GM20431 (cell line): ENCODE measurements at regions not wholly inside any gene's neighbourhood (a gene's known extent, or its start where the extent isn't known, plus 50 kb on each side); places are given as distances from the start of the nearest gene placed in this dataset.

Experiments
- in situ Hi-C: fragments of 300-500 bp; cut with MseI, MboI; formaldehyde crosslinking; loops from one replicate; pipeline ENCODE4 v1.15.0; 2020; ENCODE audit warnings: low sequenced_read_pairs; ENCODE audit not compliant: unreplicated experiment

DNA sequence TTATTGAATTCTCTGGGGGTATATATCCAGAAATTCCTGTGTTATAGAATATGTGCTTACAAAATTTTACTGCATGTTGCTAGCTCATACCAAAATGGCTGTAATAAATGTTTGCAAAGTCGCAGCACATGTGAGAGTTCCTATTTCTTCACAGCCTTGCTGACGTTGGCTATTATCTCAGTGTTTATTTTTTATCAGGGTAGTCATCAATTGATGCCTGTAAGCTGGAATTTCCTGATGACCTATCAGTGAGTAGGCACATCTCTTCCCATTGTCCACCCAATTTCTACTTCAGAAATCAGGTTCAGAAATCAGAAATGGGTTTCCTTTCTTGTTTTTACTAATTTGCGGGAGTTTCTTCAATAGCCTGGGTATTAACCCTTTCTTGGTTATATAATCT is 268.1 kb upstream of the FZD8 start:
- in situ Hi-C loops = no loop called here

DNA sequence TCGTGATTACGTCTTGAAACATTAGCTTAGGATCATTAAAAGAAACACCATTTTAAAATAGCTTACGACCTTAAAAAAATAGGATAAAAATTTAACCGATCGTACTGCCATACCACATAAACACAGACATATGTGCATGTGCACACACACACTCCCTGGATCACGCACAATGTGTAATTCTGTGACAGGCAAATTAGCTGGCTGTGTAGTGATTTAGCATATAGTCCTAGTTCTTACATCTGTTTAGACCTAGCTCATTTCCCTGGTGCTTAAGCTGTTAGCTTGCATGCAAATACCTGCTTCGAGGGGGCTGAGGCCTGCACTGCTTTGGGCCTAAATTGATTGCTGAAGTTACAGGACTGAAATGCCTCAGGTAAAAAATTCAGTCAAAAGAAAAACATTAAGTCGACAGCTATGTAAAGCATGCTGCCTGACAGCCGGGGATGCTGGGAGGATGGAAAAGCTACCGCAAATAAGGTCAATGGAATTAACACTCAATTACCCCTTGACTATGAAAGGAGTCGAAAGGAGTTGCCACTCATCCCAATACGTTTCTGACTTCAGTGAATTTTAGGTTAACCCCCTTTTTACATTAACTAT is 267.1 kb upstream of the FZD8 start:
- in situ Hi-C loops = no loop called here

DNA sequence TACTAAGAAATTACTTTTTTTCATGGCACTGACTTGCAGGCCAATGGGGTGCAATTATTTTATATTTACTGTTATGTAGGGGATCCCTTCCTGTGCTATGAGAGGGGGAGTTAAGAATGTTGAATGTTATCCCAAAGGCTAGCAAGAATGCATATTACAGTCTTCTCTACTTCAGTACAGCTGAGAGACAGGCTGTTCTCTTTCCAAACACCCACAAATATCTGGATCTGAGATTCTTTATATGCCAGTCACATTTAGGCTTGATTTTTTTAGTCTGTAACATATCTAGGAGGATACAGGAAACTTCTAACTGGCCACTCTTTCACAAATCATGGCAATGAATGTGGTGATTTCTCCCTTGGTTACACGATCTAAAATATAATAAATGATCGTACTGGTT is 266.4 kb upstream of the FZD8 start:
- in situ Hi-C loops = no loop called here

DNA sequence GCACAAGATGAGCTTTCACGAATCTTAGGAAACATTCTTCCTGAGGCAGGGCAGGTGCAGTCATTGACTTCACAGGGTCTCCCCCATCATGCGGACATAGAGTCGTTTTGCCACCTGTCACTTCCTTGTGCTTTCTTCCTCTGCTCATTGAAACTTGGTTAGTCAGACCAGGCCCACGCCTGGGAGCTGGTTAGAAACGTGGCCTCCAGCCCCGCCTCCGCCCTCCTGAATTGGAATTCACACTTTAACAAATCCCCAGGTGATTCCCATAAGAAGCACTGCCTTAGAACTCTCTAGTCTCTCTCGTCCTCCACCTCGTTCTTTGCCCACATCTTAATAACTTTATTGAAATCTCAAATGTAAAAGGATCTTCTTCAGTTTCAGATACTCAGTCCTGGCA is 265.5 kb upstream of the FZD8 start:
- in situ Hi-C loops = no loop called here

DNA sequence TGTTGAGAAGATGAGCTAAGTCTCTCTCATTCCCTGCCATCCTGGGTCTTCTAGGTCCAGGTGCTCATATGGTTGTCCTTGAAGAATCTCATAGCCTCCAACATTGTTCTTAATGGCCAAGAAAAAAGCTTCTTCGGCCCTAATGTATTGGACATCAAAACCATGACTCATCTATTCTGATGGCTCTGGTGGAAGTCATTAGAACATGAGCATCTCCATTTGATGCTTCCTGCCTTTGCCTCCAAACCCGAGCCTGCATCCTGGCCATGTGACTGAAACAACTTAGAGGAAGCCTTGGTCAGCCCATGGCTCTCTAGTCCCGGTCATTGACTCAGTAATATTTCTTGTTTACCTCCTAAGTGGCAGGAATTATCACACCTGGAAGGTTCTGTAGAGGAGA is 264.1 kb upstream of the FZD8 start:
- in situ Hi-C loops = no loop called here

DNA sequence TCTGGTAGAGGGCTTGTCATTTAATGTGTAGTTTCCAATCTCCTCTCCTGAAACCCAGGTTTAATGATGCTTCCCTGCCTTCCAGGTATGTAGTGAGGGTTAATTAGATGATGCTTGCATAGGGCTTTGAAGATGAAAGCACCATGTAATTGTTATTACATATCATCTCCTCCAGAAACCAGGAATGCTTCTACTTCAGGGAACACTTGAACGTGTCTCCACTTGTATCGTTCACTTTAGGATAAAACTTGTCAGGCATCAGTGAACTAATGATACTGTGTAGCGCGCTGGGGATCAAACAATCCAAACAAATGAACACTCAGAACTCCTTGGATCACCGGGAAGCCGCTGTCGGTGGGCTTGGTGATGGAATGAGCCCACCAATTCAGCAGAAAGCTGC is 260.9 kb upstream of the FZD8 start:
- in situ Hi-C loops = no loop called here

DNA sequence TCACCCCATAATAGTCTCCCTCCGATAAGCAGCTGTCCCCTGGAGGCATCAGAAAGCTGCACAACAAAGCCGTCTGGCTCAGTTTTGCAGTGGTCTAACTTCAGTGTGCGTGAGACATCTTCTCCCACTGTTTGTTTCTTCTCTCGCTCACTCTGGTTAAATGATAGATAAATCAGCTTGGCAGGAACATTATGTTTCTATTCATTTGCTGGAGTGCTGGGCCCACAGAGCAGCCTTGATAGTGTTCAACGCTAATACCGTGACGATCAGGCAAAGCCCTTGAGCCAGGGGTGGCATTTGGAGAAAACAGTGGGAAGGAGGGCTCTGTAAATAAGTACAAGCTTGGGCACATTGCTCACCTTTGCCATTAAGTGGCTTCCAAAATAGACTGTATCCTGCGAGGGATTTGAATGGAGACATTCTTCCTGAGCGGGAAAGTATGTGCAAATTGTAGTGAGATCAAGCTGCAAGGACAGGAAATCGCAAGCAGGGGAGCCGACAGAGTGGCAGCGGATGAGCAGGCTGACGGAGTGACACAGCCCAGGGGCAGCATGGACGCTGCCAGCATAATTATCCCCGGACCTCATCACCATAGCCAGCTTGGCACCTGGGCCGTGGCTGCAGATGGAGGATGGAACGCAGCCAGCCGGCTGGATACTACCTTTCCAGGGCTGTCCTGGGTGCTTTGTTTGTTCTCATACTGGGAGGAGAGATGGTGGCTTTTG is 256.8 kb upstream of the FZD8 start:
- in situ Hi-C loops = no loop called here

DNA sequence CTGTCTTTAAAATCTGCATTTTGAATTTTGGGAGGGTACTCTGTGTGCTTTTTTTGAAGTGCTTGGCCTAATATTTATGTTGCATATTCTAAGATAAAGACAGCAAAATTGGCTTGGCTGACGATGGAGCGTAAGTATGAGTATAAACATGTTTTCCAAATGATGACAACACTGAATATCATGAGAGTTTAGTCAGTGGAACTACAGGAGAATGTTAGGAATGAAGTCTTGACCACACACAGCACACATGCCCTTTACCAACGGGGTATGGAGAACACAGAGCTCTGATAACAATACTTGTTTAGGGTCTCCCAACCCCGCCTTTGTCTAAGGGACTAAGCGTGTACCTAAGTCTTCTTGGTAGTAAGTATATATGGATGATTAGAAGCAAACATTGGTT is 253.9 kb upstream of the FZD8 start:
- in situ Hi-C loops = no loop called here

DNA sequence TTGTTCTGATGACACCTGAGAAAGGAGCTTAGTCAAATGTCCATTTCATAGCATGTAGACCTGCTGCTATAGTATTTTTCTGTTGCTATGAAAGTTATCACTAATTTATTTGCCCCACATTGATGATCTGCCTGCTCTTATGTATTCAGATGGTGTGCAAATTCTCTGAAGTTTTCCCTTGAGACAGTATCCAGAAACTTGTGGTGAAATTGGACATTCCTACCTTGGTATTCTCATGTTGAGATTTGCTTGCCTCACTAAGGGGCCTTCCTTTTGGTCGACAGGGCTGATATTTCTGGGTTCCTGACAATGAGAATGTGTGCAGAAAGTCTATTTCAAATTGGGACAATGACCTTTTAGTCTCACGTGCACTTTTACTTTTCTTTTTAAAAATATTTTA is 253.2 kb upstream of the FZD8 start:
- in situ Hi-C loops = no loop called here

DNA sequence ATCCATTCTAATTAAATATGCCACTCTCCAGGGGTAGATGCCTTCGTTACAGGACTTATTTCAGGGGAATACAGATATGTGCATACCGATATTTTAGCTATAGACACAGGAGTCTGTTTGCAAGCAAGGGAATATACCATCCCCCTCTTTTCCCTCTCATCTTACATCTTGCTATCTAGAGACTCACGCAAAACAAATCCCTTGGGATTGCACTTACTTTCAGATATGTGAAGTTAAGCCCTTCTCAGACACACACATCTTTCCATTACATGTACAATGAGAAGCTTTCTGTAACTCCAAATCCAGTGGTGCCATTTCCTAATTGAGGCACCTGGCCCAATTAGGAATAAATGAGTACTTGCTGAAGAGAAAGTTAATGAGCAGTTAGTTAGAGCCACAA is 250.4 kb upstream of the FZD8 start:
- in situ Hi-C loops = no loop called here

DNA sequence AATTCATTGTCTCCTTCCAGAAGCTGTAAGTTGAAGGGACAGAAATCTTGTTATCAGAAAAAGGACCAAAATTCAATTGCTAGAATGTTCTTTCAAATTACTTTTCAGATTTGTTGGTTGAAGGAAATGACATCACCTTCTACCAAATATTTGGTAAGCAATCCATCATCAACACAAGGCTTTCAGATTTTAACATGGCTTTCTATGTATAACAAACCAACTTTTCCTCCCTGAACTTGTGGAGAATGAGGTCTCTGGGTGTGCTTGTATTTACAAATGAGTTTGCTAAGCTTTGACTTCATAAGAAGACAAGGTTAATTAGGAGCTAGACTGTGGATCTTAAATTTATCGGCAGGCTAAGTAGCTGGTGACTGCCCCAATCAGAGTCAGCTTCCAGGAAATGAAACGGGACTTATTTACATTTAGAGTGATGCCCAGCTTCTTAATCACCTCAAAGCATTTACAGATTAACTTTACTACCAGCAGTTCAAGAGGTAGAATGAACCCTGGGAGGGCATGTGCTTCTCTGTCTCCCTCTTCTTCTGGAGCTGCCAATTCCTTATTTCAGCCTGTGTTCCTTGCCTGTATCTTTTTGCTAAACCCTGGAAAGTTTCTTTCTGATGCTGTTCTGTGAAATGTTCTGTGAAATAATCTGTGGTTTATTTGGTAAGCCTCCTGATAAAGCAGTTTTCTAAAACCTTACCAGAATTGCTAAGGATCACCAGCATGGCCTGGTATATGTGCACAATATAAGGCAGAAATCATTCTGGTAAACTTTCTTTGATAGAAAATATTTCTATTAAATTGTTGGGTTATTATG is 248.8 kb upstream of the FZD8 start:
- in situ Hi-C loops = no loop called here

DNA sequence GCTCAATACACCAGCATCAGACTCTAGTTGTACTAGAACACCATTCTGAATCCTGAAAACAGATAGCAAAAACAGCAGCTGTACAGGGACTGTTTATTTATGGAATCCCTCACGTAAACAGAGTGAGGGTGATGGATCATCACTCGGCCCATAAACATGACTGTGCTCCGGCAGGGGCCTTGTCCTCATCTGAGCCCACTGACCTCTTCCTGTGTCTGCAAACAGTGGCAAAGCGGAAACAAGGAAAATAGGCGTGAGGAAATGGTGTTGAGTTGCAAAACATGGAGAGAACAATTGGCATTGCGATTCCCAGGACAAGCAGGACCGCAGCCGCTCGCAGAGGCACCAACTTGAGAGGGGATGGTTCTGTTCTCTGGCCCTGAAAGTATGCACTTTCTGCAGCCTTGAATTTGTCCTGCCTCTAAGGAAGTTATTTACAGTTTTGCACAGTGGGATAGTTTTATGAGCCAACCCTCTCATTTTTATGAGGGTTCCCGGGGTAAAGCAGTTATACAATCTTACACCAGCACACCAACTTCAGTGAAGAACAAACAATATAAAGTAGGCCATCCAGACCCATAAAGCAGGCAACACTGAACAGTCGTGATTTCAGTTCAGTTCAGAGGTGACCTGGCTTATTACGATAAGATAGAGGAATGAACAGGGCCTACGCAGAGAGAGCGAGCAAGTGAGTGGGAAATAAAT is 248.0 kb upstream of the FZD8 start:
- in situ Hi-C loops = no loop called here

DNA sequence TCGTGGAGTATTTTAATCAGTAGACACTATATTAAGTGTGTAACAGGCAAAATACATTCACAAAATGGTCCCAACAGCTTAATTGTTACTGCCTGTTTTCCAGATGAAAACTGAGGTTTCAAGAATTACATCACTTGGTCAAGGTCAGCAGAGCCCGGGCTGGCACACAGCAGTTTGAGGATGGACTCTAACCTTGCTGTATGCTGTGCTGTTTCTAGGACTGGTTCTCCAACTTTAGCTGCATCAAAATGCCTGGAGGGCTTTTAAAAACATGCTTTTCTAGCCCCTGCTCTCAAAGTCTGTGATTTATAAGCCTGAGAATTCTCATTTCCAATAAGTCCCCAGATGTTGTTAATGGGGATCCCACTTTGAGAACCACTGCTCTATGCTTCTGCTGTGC is 247.1 kb upstream of the FZD8 start:
- in situ Hi-C loops = no loop called here

DNA sequence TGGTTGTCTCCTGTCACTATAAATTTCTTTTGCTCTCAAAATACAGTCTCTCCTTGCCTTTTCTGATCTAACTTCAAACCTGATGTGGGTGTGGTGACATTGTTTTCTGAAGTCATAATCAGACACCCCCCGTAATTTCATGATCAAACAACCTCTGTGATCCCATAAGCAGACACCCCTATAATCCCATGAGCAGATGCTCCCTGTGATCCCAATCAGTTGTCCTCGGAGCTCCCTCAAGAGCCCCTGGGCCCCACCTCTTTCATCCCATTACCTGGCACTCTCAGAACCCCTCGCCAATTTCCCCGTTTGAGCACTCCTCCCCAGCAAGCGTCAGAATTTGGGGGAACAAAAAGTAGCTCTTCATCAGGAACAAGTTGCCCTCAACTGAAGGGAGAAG is 246.3 kb upstream of the FZD8 start:
- in situ Hi-C loops = no loop called here

DNA sequence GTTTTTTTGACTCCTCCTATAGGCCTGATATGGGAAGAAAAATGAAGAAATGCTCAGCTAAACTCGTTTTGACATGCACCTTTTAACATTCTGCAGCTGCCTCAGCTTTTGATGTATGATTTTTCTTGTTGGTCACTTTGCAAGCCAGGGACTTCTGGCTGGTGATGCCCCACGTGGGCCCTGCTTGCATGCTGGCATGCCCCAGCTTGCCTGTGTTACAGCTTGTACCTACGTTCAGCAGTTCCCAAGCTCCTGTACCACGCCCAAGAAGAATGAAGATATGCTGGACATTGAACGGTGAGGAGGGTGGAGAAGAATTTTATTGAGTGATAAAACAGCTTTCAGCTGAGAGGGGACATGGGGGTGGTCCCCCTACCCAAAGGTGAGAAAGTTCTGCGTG is 245.6 kb upstream of the FZD8 start:
- in situ Hi-C loops = no loop called here

DNA sequence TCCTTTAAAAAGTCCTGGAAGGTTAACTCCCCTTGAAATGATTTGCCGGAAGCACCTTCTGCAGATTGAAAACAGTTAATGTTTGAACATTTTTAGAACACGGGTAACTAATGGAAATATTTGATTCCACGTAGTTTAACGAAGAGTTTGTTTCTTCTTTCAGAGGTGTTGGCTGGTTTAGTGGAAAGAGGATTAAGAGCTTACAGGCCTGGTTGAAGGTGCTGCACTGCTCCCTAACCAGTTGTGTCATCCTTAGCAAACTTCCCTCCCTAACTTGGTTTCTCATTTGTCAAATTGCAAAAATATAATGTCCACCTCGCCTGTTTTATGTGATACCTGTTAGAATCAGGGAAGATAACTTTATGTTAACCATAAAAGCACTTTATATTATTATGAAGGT is 243.0 kb upstream of the FZD8 start:
- in situ Hi-C loops = no loop called here

DNA sequence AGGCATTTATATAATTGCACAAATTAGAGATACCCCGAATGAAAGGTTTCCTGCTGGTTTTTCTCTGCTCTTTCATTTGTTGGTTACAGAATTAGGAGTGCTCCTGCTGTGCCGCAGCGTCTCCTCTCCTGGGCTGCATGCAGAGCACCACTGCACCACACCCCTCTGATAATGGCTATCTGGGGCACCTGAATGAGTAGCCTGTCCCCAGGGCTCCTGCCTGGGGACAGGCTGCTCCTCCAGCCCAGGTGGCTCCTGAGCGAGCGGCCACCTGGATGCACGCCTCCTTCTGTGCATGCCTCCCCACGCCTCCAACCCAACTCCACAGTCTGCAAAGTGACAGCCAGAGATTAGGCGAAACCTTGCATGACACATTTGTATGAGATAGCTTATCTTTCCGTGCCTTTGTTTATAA is 242.6 kb upstream of the FZD8 start:
- in situ Hi-C loops = no loop called here

DNA sequence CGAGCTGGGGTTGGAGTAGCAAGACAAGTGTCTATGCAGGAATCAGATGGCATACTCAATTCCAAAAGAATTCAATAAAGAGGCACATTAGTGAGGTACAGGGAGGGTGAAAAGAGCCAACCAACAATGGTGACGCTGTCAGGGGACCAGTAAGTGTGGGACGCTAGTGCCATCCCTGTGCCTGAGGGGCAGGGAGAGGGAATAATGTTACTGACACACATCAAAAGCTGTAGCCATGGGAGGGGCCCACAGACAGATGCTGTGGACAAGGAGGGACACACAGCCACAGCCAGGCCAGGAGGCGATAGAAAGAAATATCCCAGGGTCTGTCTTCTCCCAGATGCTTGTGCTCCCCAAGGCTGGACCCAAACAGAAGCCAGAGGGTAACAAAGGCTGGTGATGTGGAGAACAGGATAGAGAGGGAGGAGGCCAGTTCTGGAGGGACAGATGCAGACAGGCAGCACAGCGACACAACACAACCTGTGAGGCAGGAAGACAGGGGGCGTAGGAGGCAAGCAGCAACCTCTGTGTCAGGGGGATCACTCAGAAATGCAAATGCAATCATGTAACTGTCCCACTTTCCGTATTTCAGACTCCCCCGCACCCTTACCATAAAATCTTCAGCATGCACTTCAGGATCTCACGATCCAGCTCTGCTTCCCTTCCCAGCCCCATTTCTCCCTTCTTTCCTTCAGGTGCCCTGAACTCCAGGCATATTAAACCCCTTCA is 240.5 kb upstream of the FZD8 start:
- in situ Hi-C loops = no loop called here

DNA sequence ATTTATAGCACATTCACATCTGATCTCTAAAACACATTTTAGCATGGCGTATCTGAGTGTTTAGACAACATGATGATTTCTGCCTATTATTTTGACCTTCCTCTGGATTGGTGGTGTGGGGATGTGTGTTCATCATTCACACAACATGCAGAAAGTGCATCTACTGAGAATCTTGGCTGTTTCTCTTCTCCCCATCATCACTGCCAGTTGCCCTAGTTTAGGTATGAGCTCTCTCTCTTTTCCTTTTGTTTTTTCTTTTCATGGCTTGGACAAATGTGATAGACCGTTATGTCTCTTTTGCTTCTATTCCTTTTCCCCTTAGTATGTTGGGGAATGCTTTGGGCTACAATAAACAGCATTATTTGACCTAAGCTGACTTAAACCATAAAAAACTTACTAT is 239.2 kb upstream of the FZD8 start:
- in situ Hi-C loops = no loop called here

DNA sequence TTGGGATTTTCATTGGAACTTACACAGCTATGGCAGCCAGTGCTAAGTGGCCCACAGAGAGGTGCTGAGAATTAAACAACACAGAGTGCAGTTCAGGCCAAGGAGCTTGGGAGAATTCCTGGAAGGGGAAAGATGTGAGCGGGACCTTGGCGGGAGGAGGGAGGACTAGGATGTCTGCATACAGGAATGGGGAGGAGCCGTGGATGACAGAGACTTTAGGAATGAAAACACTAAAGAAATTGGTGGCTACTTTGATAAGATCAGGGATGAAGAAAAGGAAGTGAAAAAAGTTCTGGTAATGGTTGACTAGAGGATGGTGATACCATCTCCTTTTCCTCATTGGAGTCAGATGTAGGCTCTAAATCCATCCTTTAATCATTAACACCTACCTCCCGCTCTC is 234.2 kb upstream of the FZD8 start:
- in situ Hi-C loops = no loop called here
